Activated T-helper 2 cell treated with anti-CD3 and anti-CD28 coated beads, Interferon-gamma antibody, Interleukin-2, Interleukin-4, amounts not matched to agents 10 μg/mL and 5 μg/mL and 100 μg/mL, durations not matched to agents 14 hours and 24 hours and 36 hours (primary cell): ENCODE measurements at regions not wholly inside any gene's neighbourhood (a gene's known extent, or its start where the extent isn't known, plus 50 kb on each side); places are given as distances from the start of the nearest gene placed in this dataset.

ENCODE experiments used
- DNase-seq: peaks from one replicate; pipeline ENCODE4 v3.0.0; 2021; ENCODE audit warnings: low spot score
- H3K27ac Mint-ChIP-seq: one replicate; pipeline ENCODE4 v1.8.0; 2021; ENCODE audit warnings: mixed read lengths
- H3K27me3 Mint-ChIP-seq: one replicate; pipeline ENCODE4 v1.8.0; 2021; ENCODE audit warnings: low read depth, mixed read lengths
- H3K36me3 Mint-ChIP-seq: one replicate; pipeline ENCODE4 v1.8.0; 2021; ENCODE audit warnings: low read depth, mixed read lengths
- H3K4me1 Mint-ChIP-seq: one replicate; pipeline ENCODE4 v1.8.0; 2021; ENCODE audit warnings: low read depth, mixed read lengths
- H3K4me3 Mint-ChIP-seq: one replicate; pipeline ENCODE4 v1.8.0; 2021; ENCODE audit warnings: low read depth, mild to moderate bottlenecking, moderate library complexity, mixed read lengths
- H3K9me3 Mint-ChIP-seq: one replicate; pipeline ENCODE4 v1.8.0; 2021; ENCODE audit warnings: mixed read lengths
- intact Hi-C: fragments of 100-400 bp; cut with micrococcal nuclease; formaldehyde crosslinking; loops from one replicate; pipeline ENCODE4 v1.15.1; 2023

- no peak overlapping the region for H3K4me3 Mint-ChIP-seq
- H3K36me3 Mint-ChIP-seq: no peaks in the 10 kb centered on the region
- intact Hi-C loops: no loop called here
- DNase-seq: no peak
- no peaks in the 10 kb centered on the region for H3K9me3 Mint-ChIP-seq
- H3K27ac Mint-ChIP-seq: no peak overlapping the region
- no peaks in the 10 kb centered on the region for H3K27me3 Mint-ChIP-seq
- H3K4me1 Mint-ChIP-seq: no peaks in the 10 kb centered on the region
Measured at GRCh38 chrX:148192547-148192946, 211.4 kb downstream of the FMR1NB start.

- intact Hi-C loops: no loop called here
- H3K36me3 Mint-ChIP-seq: no peaks in the 10 kb centered on the region
- no peak overlapping the region for H3K27ac Mint-ChIP-seq
- H3K4me3 Mint-ChIP-seq: no peak overlapping the region
- no peaks in the 10 kb centered on the region for H3K27me3 Mint-ChIP-seq
- no peaks in the 10 kb centered on the region for H3K4me1 Mint-ChIP-seq
- DNase-seq: no peak
- no peaks in the 10 kb centered on the region for H3K9me3 Mint-ChIP-seq
Measured at GRCh38 chrX:148193759-148194158, 212.6 kb downstream of the FMR1NB start.

GRCh38 chrX:148203531-148203930 lies 222.4 kb downstream of the FMR1NB start:
- no peak overlapping the region for H3K27ac Mint-ChIP-seq
- H3K9me3 Mint-ChIP-seq: peaks cover 9% of the 10 kb centered on the region
- no peak overlapping the region for H3K4me3 Mint-ChIP-seq
- intact Hi-C loops: no loop called here
- peaks cover 1% of the 10 kb centered on the region for H3K27me3 Mint-ChIP-seq
- no peak for DNase-seq
- H3K36me3 Mint-ChIP-seq: no peaks in the 10 kb centered on the region
- H3K4me1 Mint-ChIP-seq: peaks cover 4% of the 10 kb centered on the region

- no peak overlapping the region for H3K4me3 Mint-ChIP-seq
- H3K27ac Mint-ChIP-seq: no peak overlapping the region
- H3K9me3 Mint-ChIP-seq: peaks cover 9% of the 10 kb centered on the region
- no peaks in the 10 kb centered on the region for H3K36me3 Mint-ChIP-seq
- peaks cover 4% of the 10 kb centered on the region for H3K4me1 Mint-ChIP-seq
- DNase-seq: no peak
- peaks cover 1% of the 10 kb centered on the region for H3K27me3 Mint-ChIP-seq
- intact Hi-C loops: no loop called here
Measured at GRCh38 chrX:148204195-148204594, 223.1 kb downstream of the FMR1NB start.

- Mint-ChIP-seq H3K9me3 (peaks cover 2% of the 10 kb centered on the region), H3K27me3 (no peaks in the 10 kb centered on the region), H3K36me3 (no peaks in the 10 kb centered on the region), H3K4me1 (no peaks in the 10 kb centered on the region), H3K4me3 (no peak overlapping the region), H3K27ac (no peak overlapping the region)
- no peak for DNase-seq
- intact Hi-C loops: no loop called here
Measured at GRCh38 chrX:148214786-148215185, 233.6 kb downstream of the FMR1NB start.

- no peaks in the 10 kb centered on the region for H3K36me3 Mint-ChIP-seq
- no peak for DNase-seq
- intact Hi-C loops: no loop called here
- no peaks in the 10 kb centered on the region for H3K27me3 Mint-ChIP-seq
- no peak overlapping the region for H3K27ac Mint-ChIP-seq
- H3K9me3 Mint-ChIP-seq: no peaks in the 10 kb centered on the region
- H3K4me3 Mint-ChIP-seq: no peak overlapping the region
- no peaks in the 10 kb centered on the region for H3K4me1 Mint-ChIP-seq
Measured at GRCh38 chrX:148215726-148216125, 234.6 kb downstream of the FMR1NB start.

GRCh38 chrX:148223361-148223760 lies 242.2 kb downstream of the FMR1NB start:
- no peaks in the 10 kb centered on the region for H3K9me3 Mint-ChIP-seq
- intact Hi-C loops: loop anchor here (10.0 kb wide), 1 partner anchor 61 kb away; no protein-coding TSS in a partner anchor
- H3K27me3 Mint-ChIP-seq: no peaks in the 10 kb centered on the region
- no peaks in the 10 kb centered on the region for H3K36me3 Mint-ChIP-seq
- peak overlapping the region; percentile 12 for H3K27ac Mint-ChIP-seq
- no peak for DNase-seq
- no peak overlapping the region for H3K4me3 Mint-ChIP-seq
- H3K4me1 Mint-ChIP-seq: peaks cover 12% of the 10 kb centered on the region

GRCh38 chrX:148228521-148228920 lies 247.4 kb downstream of the FMR1NB start:
- peaks cover 6% of the 10 kb centered on the region for H3K9me3 Mint-ChIP-seq
- no peaks in the 10 kb centered on the region for H3K27me3 Mint-ChIP-seq
- peaks cover 9% of the 10 kb centered on the region for H3K4me1 Mint-ChIP-seq
- DNase-seq: no peak
- intact Hi-C loops: loop anchor here (10.0 kb wide), 1 partner anchor 56 kb away; no protein-coding TSS in a partner anchor
- no peaks in the 10 kb centered on the region for H3K36me3 Mint-ChIP-seq
- H3K4me3 Mint-ChIP-seq: no peak overlapping the region
- no peak overlapping the region for H3K27ac Mint-ChIP-seq

GRCh38 chrX:148229801-148230303 lies 248.7 kb downstream of the FMR1NB start:
- H3K27ac Mint-ChIP-seq: no peak overlapping the region
- H3K4me3 Mint-ChIP-seq: no peak overlapping the region
- H3K9me3 Mint-ChIP-seq: peaks cover 9% of the 10 kb centered on the region
- no peaks in the 10 kb centered on the region for H3K36me3 Mint-ChIP-seq
- no peak for DNase-seq
- peaks cover 7% of the 10 kb centered on the region for H3K4me1 Mint-ChIP-seq
- H3K27me3 Mint-ChIP-seq: no peaks in the 10 kb centered on the region
- intact Hi-C loops: loop anchor here (10.0 kb wide), 1 partner anchor 55 kb away; no protein-coding TSS in a partner anchor

- no peaks in the 10 kb centered on the region for H3K27me3 Mint-ChIP-seq
- peaks cover 5% of the 10 kb centered on the region for H3K36me3 Mint-ChIP-seq
- H3K27ac Mint-ChIP-seq: no peak overlapping the region
- H3K4me3 Mint-ChIP-seq: no peak overlapping the region
- no peak for DNase-seq
- intact Hi-C loops: no loop called here
- peaks cover 48% of the 10 kb centered on the region for H3K9me3 Mint-ChIP-seq
- no peaks in the 10 kb centered on the region for H3K4me1 Mint-ChIP-seq
Measured at GRCh38 chrX:148259990-148260389, 240.4 kb upstream of the AFF2 start.

GRCh38 chrX:148265829-148266228 lies 234.6 kb upstream of the AFF2 start:
- H3K27ac Mint-ChIP-seq: no peak overlapping the region
- H3K4me1 Mint-ChIP-seq: peaks cover 17% of the 10 kb centered on the region
- H3K4me3 Mint-ChIP-seq: no peak overlapping the region
- intact Hi-C loops: no loop called here
- DNase-seq: no peak
- H3K27me3 Mint-ChIP-seq: no peaks in the 10 kb centered on the region
- peaks cover 30% of the 10 kb centered on the region for H3K9me3 Mint-ChIP-seq
- H3K36me3 Mint-ChIP-seq: peaks cover 5% of the 10 kb centered on the region

GRCh38 chrX:148268673-148269072 lies 231.7 kb upstream of the AFF2 start:
- no peak for DNase-seq
- no peak overlapping the region for H3K4me3 Mint-ChIP-seq
- H3K4me1 Mint-ChIP-seq: peaks cover 21% of the 10 kb centered on the region
- no peaks in the 10 kb centered on the region for H3K36me3 Mint-ChIP-seq
- no peak overlapping the region for H3K27ac Mint-ChIP-seq
- H3K9me3 Mint-ChIP-seq: peaks cover 7% of the 10 kb centered on the region
- no peaks in the 10 kb centered on the region for H3K27me3 Mint-ChIP-seq
- intact Hi-C loops: no loop called here

GRCh38 chrX:148269513-148269912 lies 230.9 kb upstream of the AFF2 start:
- Mint-ChIP-seq H3K36me3 (no peaks in the 10 kb centered on the region), H3K4me3 (no peak overlapping the region), H3K27me3 (no peaks in the 10 kb centered on the region), H3K4me1 (peaks cover 21% of the 10 kb centered on the region), H3K9me3 (peaks cover 2% of the 10 kb centered on the region), H3K27ac (no peak overlapping the region)
- intact Hi-C loops: no loop called here
- DNase-seq: no peak

- H3K27ac Mint-ChIP-seq: no peak overlapping the region
- DNase-seq: no peak
- no peak overlapping the region for H3K4me3 Mint-ChIP-seq
- intact Hi-C loops: loop anchor here (1.0 to 5.0 kb wide), 2 partner anchors 12 to 37 kb away; no protein-coding TSS in a partner anchor
- H3K36me3 Mint-ChIP-seq: no peaks in the 10 kb centered on the region
- H3K27me3 Mint-ChIP-seq: no peaks in the 10 kb centered on the region
- peaks cover 9% of the 10 kb centered on the region for H3K9me3 Mint-ChIP-seq
- peaks cover 21% of the 10 kb centered on the region for H3K4me1 Mint-ChIP-seq
Measured at GRCh38 chrX:148270499-148270898, 229.9 kb upstream of the AFF2 start.
